Fibroblast of lung (primary cell): ENCODE measurements at regions not wholly inside any gene's neighbourhood (a gene's known extent, or its start where the extent isn't known, plus 50 kb on each side); places are given as distances from the start of the nearest gene placed in this dataset.
"Not testable (repeated sequence)": the region's sequence is repeated elsewhere in the genome, so short reads cannot be mapped to it uniquely, and the experiment has no call there.

Experiments used
- DNase-seq, 2 donors: peaks; one replicate each; pipeline versions ENCODE4 v3.0.0 to v3.0.0-alpha.2; 2010; ENCODE audit warnings: low read depth in 2 of 2
- H2AFZ ChIP-seq: 2 replicates; pipeline ENCODE4 v1.5.1; 2012; ENCODE audit warnings: low read length, control low read depth, inconsistent platforms
- H3K27ac ChIP-seq: 2 replicates; pipeline ENCODE4 v1.5.1; 2011; ENCODE audit warnings: low read length, control low read depth; ENCODE audit not compliant: insufficient read depth
- H3K27me3 ChIP-seq: 2 replicates; pipeline ENCODE4 v1.5.1; 2011; ENCODE audit warnings: mild to moderate bottlenecking, low read length; ENCODE audit not compliant: control insufficient read depth, insufficient read depth
- H3K36me3 ChIP-seq: 2 replicates; pipeline ENCODE4 v1.5.1; 2011; ENCODE audit warnings: low read length; ENCODE audit not compliant: control insufficient read depth, insufficient read depth
- H3K4me1 ChIP-seq: 2 replicates; pipeline ENCODE4 v1.5.1; 2011; ENCODE audit warnings: low read length; ENCODE audit not compliant: control insufficient read depth, insufficient read depth; ENCODE audit errors: extremely low read depth
- H3K4me2 ChIP-seq: 2 replicates; pipeline ENCODE4 v1.5.1; 2011; ENCODE audit warnings: low read length, control low read depth; ENCODE audit not compliant: insufficient read depth; ENCODE audit errors: extremely low read depth
- H3K4me3 ChIP-seq, 4 experiments: fragments of 200-600 bp in 1 of 4; sonication (generic) in 1 of 4; replicated peaks in 1 of 4; 2 replicates each; pipeline ENCODE4 v1.5.1; 2011 to 2016; ENCODE audit warnings: low read length in 4 of 4, low read depth in 3 of 4, mild to moderate bottlenecking in 3 of 4, control low read depth in 2 of 4, inconsistent platforms in 1 of 4, mixed read lengths in 1 of 4; ENCODE audit not compliant: insufficient read depth in 1 of 4; ENCODE audit errors: control extremely low read depth in 1 of 4
- H3K79me2 ChIP-seq: 2 replicates; pipeline ENCODE4 v1.5.1; 2012; ENCODE audit warnings: mild to moderate bottlenecking, low read length, inconsistent platforms; ENCODE audit not compliant: control insufficient read depth, insufficient read depth
- H3K9ac ChIP-seq: 2 replicates; pipeline ENCODE4 v1.5.1; 2011; ENCODE audit warnings: mild to moderate bottlenecking, low read length, control low read depth; ENCODE audit not compliant: insufficient read depth
- H3K9me3 ChIP-seq: 2 replicates; pipeline ENCODE4 v1.5.1; 2012; ENCODE audit warnings: low read depth, low read length; ENCODE audit not compliant: control insufficient read depth, insufficient read depth
- H4K20me1 ChIP-seq: 2 replicates; pipeline ENCODE4 v1.5.1; 2011; ENCODE audit warnings: low read length; ENCODE audit not compliant: control insufficient read depth, insufficient read depth; ENCODE audit errors: extremely low read depth
- EZH2 ChIP-seq: IDR thresholded peaks from 2 replicates; pipeline ENCODE4 v1.5.1; 2012; ENCODE audit warnings: low read length, control low read depth, mild to moderate bottlenecking; ENCODE audit errors: missing control alignments
- TF ChIP-seq, protein P1 (sequence below), 2 donors: IDR thresholded peaks in 1 of 2; conservative IDR thresholded peaks in 1 of 2; 1 replicate in 1 of 2; 2 replicates in 1 of 2; pipeline ENCODE4 v1.5.1; 2011 to 2012; ENCODE audit warnings: low read length in 2 of 2, control low read depth in 1 of 2, inconsistent platforms in 1 of 2, low read depth in 1 of 2, mild to moderate bottlenecking in 1 of 2

DNA sequence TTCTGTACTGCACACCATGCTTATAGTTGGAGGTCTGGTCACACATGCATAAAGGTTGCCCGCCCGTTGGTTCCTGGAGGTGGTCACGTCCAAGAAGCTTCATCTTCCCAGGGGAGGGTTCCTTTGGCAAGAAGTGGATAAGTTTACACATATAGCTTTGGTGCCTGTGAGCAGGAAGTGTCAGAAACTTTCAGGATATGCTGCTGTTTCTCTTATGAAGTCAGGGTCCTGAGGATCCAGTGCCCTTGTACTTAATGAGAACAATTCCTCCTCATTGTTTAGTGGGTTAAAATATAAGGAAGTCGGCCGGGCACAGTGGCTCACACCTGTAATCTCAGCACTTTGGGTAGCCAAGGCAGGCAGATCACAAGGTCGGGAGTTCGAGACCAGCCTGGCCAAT is 115.5 kb upstream of the DUSP22 start:
- H2AFZ ChIP-seq, result no peak overlapping the region
- no peak overlapping the region for H3K27ac ChIP-seq
- no peak overlapping the region for H3K9ac ChIP-seq
- no peak overlapping the region for H3K4me3 ChIP-seq
- H3K4me2 ChIP-seq, result no peak overlapping the region
- H3K4me1 ChIP-seq, result no peaks in the 10 kb centered on the region
- H3K27me3 ChIP-seq, result no peaks in the 10 kb centered on the region
- no peak for DNase-seq
- no peaks in the 10 kb centered on the region for H3K36me3 ChIP-seq
- H3K79me2 ChIP-seq, result no peaks in the 10 kb centered on the region
- no peak for TF ChIP-seq EZH2
- TF ChIP-seq, protein P1, sequence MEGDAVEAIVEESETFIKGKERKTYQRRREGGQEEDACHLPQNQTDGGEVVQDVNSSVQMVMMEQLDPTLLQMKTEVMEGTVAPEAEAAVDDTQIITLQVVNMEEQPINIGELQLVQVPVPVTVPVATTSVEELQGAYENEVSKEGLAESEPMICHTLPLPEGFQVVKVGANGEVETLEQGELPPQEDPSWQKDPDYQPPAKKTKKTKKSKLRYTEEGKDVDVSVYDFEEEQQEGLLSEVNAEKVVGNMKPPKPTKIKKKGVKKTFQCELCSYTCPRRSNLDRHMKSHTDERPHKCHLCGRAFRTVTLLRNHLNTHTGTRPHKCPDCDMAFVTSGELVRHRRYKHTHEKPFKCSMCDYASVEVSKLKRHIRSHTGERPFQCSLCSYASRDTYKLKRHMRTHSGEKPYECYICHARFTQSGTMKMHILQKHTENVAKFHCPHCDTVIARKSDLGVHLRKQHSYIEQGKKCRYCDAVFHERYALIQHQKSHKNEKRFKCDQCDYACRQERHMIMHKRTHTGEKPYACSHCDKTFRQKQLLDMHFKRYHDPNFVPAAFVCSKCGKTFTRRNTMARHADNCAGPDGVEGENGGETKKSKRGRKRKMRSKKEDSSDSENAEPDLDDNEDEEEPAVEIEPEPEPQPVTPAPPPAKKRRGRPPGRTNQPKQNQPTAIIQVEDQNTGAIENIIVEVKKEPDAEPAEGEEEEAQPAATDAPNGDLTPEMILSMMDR (conservative IDR thresholded peaks at IDR 0.05 in 1 of 2, IDR thresholded peaks at IDR 0.05 in 1 of 2; ENCODE audit: low read depth in 1 of 2, low read length in 2 of 2), result no peak
- H4K20me1 ChIP-seq, result no peaks in the 10 kb centered on the region
- no peaks in the 10 kb centered on the region for H3K9me3 ChIP-seq

GRCh38 chr6:178119-178518 is 114.2 kb upstream of the DUSP22 start:
- TF ChIP-seq, protein P1 (conservative IDR thresholded peaks at IDR 0.05 in 1 of 2, IDR thresholded peaks at IDR 0.05 in 1 of 2; ENCODE audit: low read depth in 1 of 2, low read length in 2 of 2), result no peak
- no peak for TF ChIP-seq EZH2
- H3K79me2 ChIP-seq, result no peaks in the 10 kb centered on the region
- H3K27me3 ChIP-seq, result peaks cover 3% of the 10 kb centered on the region
- no peaks in the 10 kb centered on the region for H3K9me3 ChIP-seq
- H3K9ac ChIP-seq, result no peak overlapping the region
- no peak for DNase-seq
- no peaks in the 10 kb centered on the region for H4K20me1 ChIP-seq
- no peaks in the 10 kb centered on the region for H3K36me3 ChIP-seq
- H3K4me1 ChIP-seq, result no peaks in the 10 kb centered on the region
- H3K4me2 ChIP-seq, result no peak overlapping the region
- no peak overlapping the region for H3K27ac ChIP-seq
- H2AFZ ChIP-seq, result no peak overlapping the region
- no peak overlapping the region for H3K4me3 ChIP-seq

DNA sequence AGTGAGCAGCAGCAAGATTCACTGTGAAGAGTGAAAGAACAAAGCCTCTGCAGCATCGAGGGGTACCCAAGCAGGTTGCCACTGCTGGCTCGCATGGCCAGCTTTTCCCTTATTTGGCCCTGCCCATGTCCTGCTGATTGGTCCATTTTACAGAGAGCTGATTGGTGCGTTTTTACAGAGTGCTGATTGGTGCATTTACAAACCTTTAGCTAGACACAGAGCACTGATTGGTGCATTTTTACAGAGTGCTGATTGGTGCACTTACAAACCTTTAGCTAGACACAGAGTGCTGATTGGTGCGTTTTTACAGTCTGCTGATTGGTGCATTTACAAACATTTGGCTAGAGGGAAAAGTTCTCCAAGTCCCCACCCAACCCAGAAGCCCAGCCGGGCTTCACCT is 113.4 kb upstream of the DUSP22 start:
- not testable (repeated sequence) for H3K36me3 ChIP-seq

More for the DNA sequence above, 113.4 kb upstream of the DUSP22 start:
- not testable (repeated sequence) for DNase-seq, H3K27me3 ChIP-seq, H3K27ac ChIP-seq, H4K20me1 ChIP-seq, H3K9ac ChIP-seq, H3K4me3 ChIP-seq, H3K4me2 ChIP-seq, H3K4me1 ChIP-seq, H3K79me2 ChIP-seq, H2AFZ ChIP-seq, H3K9me3 ChIP-seq
